GM23338 (cell line): ENCODE measurements at regions not wholly inside any gene's neighbourhood (a gene's known extent, or its start where the extent isn't known, plus 50 kb on each side); places are given as distances from the start of the nearest gene placed in this dataset.

Source experiments
- ATAC-seq: fragments of 200-7000 bp; cut with Tn5 transposase; 3 replicates; pipeline ENCODE4 v1.9.1; 2020
- DNase-seq: peaks from one replicate; pipeline ENCODE4 v3.0.0-alpha.2; 2015; ENCODE audit warnings: low spot score
- H2AFZ ChIP-seq: fragments of 200-600 bp; sonication (generic); 2 replicates; pipeline ENCODE4 v1.8.0; 2016; ENCODE audit warnings: antibody characterized with exemption, mild to moderate bottlenecking, moderate library complexity
- H3F3A ChIP-seq: fragments of 200-600 bp; sonication (generic); replicated peaks from 2 replicates; pipeline ENCODE4 v1.8.0; 2017; ENCODE audit warnings: antibody characterized with exemption, mixed run types, low read depth
- H3K27ac ChIP-seq: fragments of 200-600 bp; sonication (generic); 2 replicates; pipeline ENCODE4 v1.6.1; 2016; ENCODE audit warnings: low read depth
- H3K27me3 ChIP-seq: fragments of 200-600 bp; sonication (generic); 2 replicates; pipeline ENCODE4 v1.8.0; 2016; ENCODE audit warnings: mild to moderate bottlenecking, mixed run types, moderate library complexity; ENCODE audit not compliant: insufficient read depth
- H3K36me3 ChIP-seq: fragments of 200-600 bp; sonication (generic); 2 replicates; pipeline ENCODE4 v1.8.0; 2016; ENCODE audit warnings: mild to moderate bottlenecking; ENCODE audit not compliant: insufficient read depth
- H3K4me1 ChIP-seq: fragments of 200-600 bp; sonication (generic); 2 replicates; pipeline ENCODE4 v1.8.0; 2016; ENCODE audit warnings: mild to moderate bottlenecking, moderate library complexity; ENCODE audit not compliant: insufficient read depth
- H3K4me2 ChIP-seq: fragments of 200-600 bp; sonication (generic); 2 replicates; pipeline ENCODE4 v1.7.1; 2017; ENCODE audit warnings: mixed run types
- H3K4me3 ChIP-seq: fragments of 200-600 bp; sonication (generic); 2 replicates; pipeline ENCODE4 v1.6.1; 2016; ENCODE audit warnings: mixed run types
- H3K79me2 ChIP-seq: fragments of 200-600 bp; sonication (generic); replicated peaks from 2 replicates; pipeline ENCODE4 v1.8.0; 2017; ENCODE audit warnings: mild to moderate bottlenecking; ENCODE audit not compliant: insufficient read depth
- H3K9me2 ChIP-seq: fragments of 200-600 bp; sonication (generic); 2 replicates; pipeline ENCODE4 v1.8.0; 2017; ENCODE audit not compliant: insufficient read depth
- H4K20me1 ChIP-seq: fragments of 200-600 bp; sonication (generic); replicated peaks from 2 replicates; pipeline ENCODE4 v1.8.0; 2017; ENCODE audit warnings: mild to moderate bottlenecking; ENCODE audit not compliant: insufficient read depth
- H3K27ac Mint-ChIP-seq: 2 replicates; pipeline ENCODE4 v1.8.0; 2020; ENCODE audit warnings: inconsistent platforms, mild to moderate bottlenecking, moderate library complexity, mixed read lengths
- H3K27me3 Mint-ChIP-seq: 3 replicates; pipeline ENCODE4 v1.8.0; 2022; ENCODE audit warnings: low read depth, mild to moderate bottlenecking, moderate library complexity, mixed read lengths, inconsistent platforms; ENCODE audit not compliant: insufficient read depth, poor library complexity
- H3K36me3 Mint-ChIP-seq: 3 replicates; pipeline ENCODE4 v1.8.0; 2021; ENCODE audit warnings: low read depth, mild to moderate bottlenecking, inconsistent platforms, moderate library complexity, mixed read lengths
- H3K4me1 Mint-ChIP-seq: 3 replicates; pipeline ENCODE4 v1.8.0; 2020; ENCODE audit warnings: mild to moderate bottlenecking, inconsistent platforms, mixed read lengths
- H3K4me3 Mint-ChIP-seq: 3 replicates; pipeline ENCODE4 v1.8.0; 2021; ENCODE audit warnings: moderate library complexity, mild to moderate bottlenecking, inconsistent platforms, mixed read lengths
- H3K9me3 Mint-ChIP-seq: 3 replicates; pipeline ENCODE4 v1.8.0; 2020; ENCODE audit warnings: moderate library complexity, mild to moderate bottlenecking, inconsistent platforms, mixed read lengths
- CREB1 ChIP-seq: fragments of 250-450 bp; sonication (Bioruptor Pico); IDR thresholded peaks from 2 replicates; pipeline ENCODE4 v1.5.0; 2020; ENCODE audit warnings: low read depth, mild to moderate bottlenecking, moderate library complexity
- CTCF ChIP-seq, 2 experiments: fragments of 200-600 bp in 1 of 2; sonication (generic) in 1 of 2; conservative IDR thresholded peaks; 2 replicates each; pipeline versions ENCODE4 v1.5.1 to v1.6.1; 2016 to 2017; ENCODE audit warnings: antibody characterized with exemption in 2 of 2, low read depth in 2 of 2, mild to moderate bottlenecking in 2 of 2, moderate library complexity in 1 of 2
- ETS1 ChIP-seq: IDR thresholded peaks from 2 replicates; pipeline ENCODE4 v1.6.1; 2016; ENCODE audit warnings: antibody characterized with exemption
- EZH2 ChIP-seq: fragments of 200-600 bp; sonication (generic); IDR thresholded peaks from one replicate; pipeline ENCODE4 v1.8.0; 2017; ENCODE audit warnings: antibody characterized with exemption, mild to moderate bottlenecking, low read depth; ENCODE audit not compliant: unreplicated experiment
- EZH2phosphoT487 ChIP-seq: fragments of 200-600 bp; sonication (generic); IDR thresholded peaks from one replicate; pipeline ENCODE4 v1.8.1; 2018; ENCODE audit warnings: antibody characterized with exemption; ENCODE audit not compliant: unreplicated experiment
- JUNB ChIP-seq: IDR thresholded peaks from one replicate; pipeline ENCODE4 v1.6.1; 2016; ENCODE audit warnings: antibody characterized with exemption; ENCODE audit not compliant: unreplicated experiment
- NANOG ChIP-seq: IDR thresholded peaks from 2 replicates; pipeline ENCODE4 v1.6.1; 2016; ENCODE audit warnings: antibody characterized with exemption, borderline replicate concordance
- POLR2AphosphoS5 ChIP-seq: IDR thresholded peaks from 2 replicates; pipeline ENCODE4 v1.6.1; 2016; ENCODE audit warnings: antibody characterized with exemption, low read depth
- REST ChIP-seq: IDR thresholded peaks from one replicate; pipeline ENCODE4 v1.6.1; 2018; ENCODE audit warnings: antibody characterized with exemption; ENCODE audit not compliant: unreplicated experiment
- STAT1 ChIP-seq: IDR thresholded peaks from one replicate; pipeline ENCODE4 v1.6.1; 2016; ENCODE audit warnings: antibody characterized with exemption; ENCODE audit not compliant: unreplicated experiment
- ZNF114 ChIP-seq: fragments of 250-450 bp; sonication (Bioruptor Pico); IDR thresholded peaks from 2 replicates; pipeline ENCODE4 v1.5.0; 2020; ENCODE audit warnings: mild to moderate bottlenecking, moderate library complexity
- ZNF331 ChIP-seq: fragments of 250-450 bp; sonication (Bioruptor Pico); IDR thresholded peaks from 2 replicates; pipeline ENCODE4 v1.5.0; 2020; ENCODE audit warnings: low read depth, mild to moderate bottlenecking, moderate library complexity
- ZNF462 ChIP-seq: fragments of 250-450 bp; sonication (Bioruptor Pico); IDR thresholded peaks from 2 replicates; pipeline ENCODE4 v1.5.0; 2020; ENCODE audit warnings: mild to moderate bottlenecking, moderate library complexity

- TF ChIP-seq ETS1 (no peak), ZNF331 (CRISPR knock-in tag) (no peak), REST (no peak), CREB1 (CRISPR knock-in tag) (no peak), CTCF (conservative IDR thresholded peaks at IDR 0.05; ENCODE audit: low read depth in 2 of 2) (no peak), EZH2 (no peak), JUNB (no peak), POLR2AphosphoS5 (no peak), ZNF114 (no peak), EZH2phosphoT487 (no peak), NANOG (no peak), STAT1 (no peak)
Observed at GRCh38 chrX:20656721-20657120, 390.0 kb upstream of the RPS6KA3 start (continued).

GRCh38 chrX:20654596-20655106 is 387.9 kb upstream of the RPS6KA3 start:
- Mint-ChIP-seq H3K4me3 (no peak overlapping the region), H3K4me1 (peaks cover 3% of the 10 kb centered on the region; the same call in 1 of the 3 replicates), H3K27me3 (no peaks in the 10 kb centered on the region), H3K27ac (no peak overlapping the region), H3K36me3 (no peaks in the 10 kb centered on the region), H3K9me3 (no peaks in the 10 kb centered on the region)
- DNase-seq = no peak
- no peak overlapping the region for H2AFZ ChIP-seq
- TF ChIP-seq POLR2AphosphoS5 = no peak
- no peak for TF ChIP-seq ZNF462 (CRISPR knock-in tag)
- TF ChIP-seq ZNF331 (CRISPR knock-in tag) = no peak
- no peak overlapping the region for H3K4me2 ChIP-seq
- H3K4me3 ChIP-seq = no peak overlapping the region
- no peaks in the 10 kb centered on the region for H3K27me3 ChIP-seq
- no peaks in the 10 kb centered on the region for H4K20me1 ChIP-seq
- H3K36me3 ChIP-seq = no peaks in the 10 kb centered on the region
- no peaks in the 10 kb centered on the region for H3K9me2 ChIP-seq
- H3K79me2 ChIP-seq = no peaks in the 10 kb centered on the region
- H3K4me1 ChIP-seq = no peaks in the 10 kb centered on the region
- H3K27ac ChIP-seq = no peak overlapping the region
- ATAC-seq = no peak
- H3F3A ChIP-seq = no peaks in the 10 kb centered on the region
